Natural killer cell (primary cell): ENCODE measurements at regions not wholly inside any gene's neighbourhood (a gene's known extent, or its start where the extent isn't known, plus 50 kb on each side); places are given as distances from the start of the nearest gene placed in this dataset.
"Not testable (repeated sequence)": the region's sequence is repeated elsewhere in the genome, so short reads cannot be mapped to it uniquely, and the experiment has no call there.

Source experiments
- ATAC-seq, 3 donors: fragments of 150-1000 bp in 2 of 3; fragments of 200-7000 bp in 1 of 3; cut with Tn5 transposase; 1 replicate in 1 of 3; 2 replicates in 2 of 3; pipeline ENCODE4 v1.10.0; 2021; ENCODE audit warnings: mild to moderate bottlenecking in 2 of 3, moderate library complexity in 2 of 3
- DNase-seq, 2 donors: peaks; one replicate each; pipeline versions ENCODE4 v3.0.0 to v3.0.0-alpha.2; 2013 to 2021; ENCODE audit warnings: mixed read lengths in 1 of 2
- H3K27ac ChIP-seq: one replicate; pipeline ENCODE4 v1.5.1; 2013; ENCODE audit warnings: mild to moderate bottlenecking, low read length
- H3K27me3 ChIP-seq: one replicate; pipeline ENCODE4 v1.6.1; 2013; ENCODE audit warnings: low read length; ENCODE audit not compliant: control insufficient read depth, insufficient read depth
- H3K36me3 ChIP-seq: one replicate; pipeline ENCODE4 v1.6.1; 2013; ENCODE audit warnings: low read length; ENCODE audit not compliant: control insufficient read depth, insufficient read depth
- H3K4me1 ChIP-seq: one replicate; pipeline ENCODE4 v1.6.1; 2013; ENCODE audit warnings: low read length; ENCODE audit not compliant: control insufficient read depth, insufficient read depth
- H3K4me3 ChIP-seq: one replicate; pipeline ENCODE4 v1.5.1; 2013; ENCODE audit warnings: low read length
- H3K9me3 ChIP-seq: one replicate; pipeline ENCODE4 v1.6.1; 2013; ENCODE audit warnings: low read length; ENCODE audit not compliant: control insufficient read depth, insufficient read depth
- H3K27ac Mint-ChIP-seq, 2 donors: one replicate each; pipeline ENCODE4 v1.8.0; 2022; ENCODE audit warnings: mild to moderate bottlenecking in 2 of 2, mixed read lengths in 2 of 2, moderate library complexity in 1 of 2
- H3K27me3 Mint-ChIP-seq, 2 donors: one replicate each; pipeline ENCODE4 v1.8.0; 2022; ENCODE audit warnings: low read depth in 2 of 2, mixed read lengths in 2 of 2
- H3K36me3 Mint-ChIP-seq: one replicate; pipeline ENCODE4 v1.8.0; 2022; ENCODE audit warnings: mixed read lengths
- H3K4me1 Mint-ChIP-seq, 2 donors: one replicate each; pipeline ENCODE4 v1.8.0; 2022; ENCODE audit warnings: mixed read lengths in 2 of 2
- H3K4me3 Mint-ChIP-seq: one replicate; pipeline ENCODE4 v1.8.0; 2022; ENCODE audit warnings: mild to moderate bottlenecking, moderate library complexity, mixed read lengths
- H3K9me3 Mint-ChIP-seq, 2 donors: one replicate each; pipeline ENCODE4 v1.8.0; 2022; ENCODE audit warnings: mixed read lengths in 2 of 2
- CTCF ChIP-seq: fragments of 200-600 bp; IDR thresholded peaks from one replicate; pipeline ENCODE4 v1.8.0; 2022; ENCODE audit warnings: antibody characterized with exemption
- WGBS: methylation state at CpG from one replicate; pipeline ENCODE4 v1.1.7; 2013; ENCODE audit warnings: missing lambda C conversion rate; ENCODE audit not compliant: insufficient coverage; 5-methylcytosine and 5-hydroxymethylcytosine counted together
- intact Hi-C: fragments of 100-400 bp; cut with micrococcal nuclease; formaldehyde crosslinking; loops from one replicate; pipeline ENCODE4 v1.14.2; 2022

- no peaks in the 10 kb centered on the region for H3K36me3 ChIP-seq
- H3K27ac ChIP-seq, result no peak overlapping the region
- Mint-ChIP-seq H3K27me3 (no peaks in the 10 kb centered on the region), H3K4me3 (no peak overlapping the region), H3K27ac (no peak overlapping the region), H3K4me1 (no peaks in the 10 kb centered on the region), H3K9me3 (peaks cover 2 to 6% of the 10 kb centered on the region in 2 donors), H3K36me3 (no peaks in the 10 kb centered on the region)
- H3K27me3 ChIP-seq, result no peaks in the 10 kb centered on the region
- DNase-seq (no peak), ATAC-seq (no peak)
- no peak for TF ChIP-seq CTCF
- intact Hi-C loops, result no loop called here
- H3K9me3 ChIP-seq, result no peaks in the 10 kb centered on the region
- no CpG with 5 or more reads among the region's 2 CpGs for WGBS
- no peaks in the 10 kb centered on the region for H3K4me1 ChIP-seq
- H3K4me3 ChIP-seq, result no peak overlapping the region
Observed at GRCh38 chr4:125791896-125792295, 477.1 kb downstream of the FAT4 start.

GRCh38 chr4:125794989-125795388 is 480.2 kb downstream of the FAT4 start:
- intact Hi-C loops, result no loop called here
- H3K4me3 Mint-ChIP-seq, result no peak overlapping the region
- no CpG with 5 or more reads among the region's 1 CpG for WGBS

GRCh38 chr4:125796138-125796537 is 481.4 kb downstream of the FAT4 start:
- 100% methylated on average over 1 of the region's 2 CpGs for WGBS
- no peak overlapping the region for H3K4me3 Mint-ChIP-seq
- H3K27ac Mint-ChIP-seq, result no peak overlapping the region
- H3K4me1 Mint-ChIP-seq, result no peaks in the 10 kb centered on the region
- Histone ChIP-seq H3K9me3 (no peaks in the 10 kb centered on the region), H3K27ac (no peak overlapping the region), H3K36me3 (no peaks in the 10 kb centered on the region), H3K4me1 (no peaks in the 10 kb centered on the region), H3K4me3 (no peak overlapping the region), H3K27me3 (no peaks in the 10 kb centered on the region)
- peaks cover 2 to 7% of the 10 kb centered on the region in 2 donors for H3K9me3 Mint-ChIP-seq
- no peaks in the 10 kb centered on the region for H3K36me3 Mint-ChIP-seq
- TF ChIP-seq CTCF, result no peak
- no peaks in the 10 kb centered on the region for H3K27me3 Mint-ChIP-seq
- intact Hi-C loops, result no loop called here
- ATAC-seq, result no peak
- DNase-seq, result no peak

More at GRCh38 chr4:125794989-125795388, 480.2 kb downstream of the FAT4 start:
- Mint-ChIP-seq H3K9me3 (peaks cover 2 to 7% of the 10 kb centered on the region in 2 donors), H3K27ac (no peak overlapping the region), H3K4me1 (no peaks in the 10 kb centered on the region), H3K36me3 (no peaks in the 10 kb centered on the region), H3K27me3 (no peaks in the 10 kb centered on the region)
- DNase-seq (no peak), ATAC-seq (no peak)
- Histone ChIP-seq H3K9me3 (no peaks in the 10 kb centered on the region), H3K27me3 (no peaks in the 10 kb centered on the region), H3K27ac (no peak overlapping the region), H3K4me3 (no peak overlapping the region), H3K36me3 (no peaks in the 10 kb centered on the region), H3K4me1 (no peaks in the 10 kb centered on the region)
- no peak for TF ChIP-seq CTCF

GRCh38 chr4:125797621-125798020 is 482.9 kb downstream of the FAT4 start:
- H3K27me3 ChIP-seq, H3K27ac Mint-ChIP-seq, H3K36me3 ChIP-seq, DNase-seq, intact Hi-C loops, H3K4me1 Mint-ChIP-seq, H3K27ac ChIP-seq, ATAC-seq, H3K36me3 Mint-ChIP-seq, H3K4me1 ChIP-seq, H3K9me3 Mint-ChIP-seq, H3K27me3 Mint-ChIP-seq, H3K9me3 ChIP-seq, H3K4me3 ChIP-seq, H3K4me3 Mint-ChIP-seq: not testable (repeated sequence)
- 81% methylated on average over 4 of the region's 4 CpGs for WGBS
